ENCODE measurements at regions not wholly inside any gene's neighbourhood (a gene's known extent, or its start where the extent isn't known, plus 50 kb on each side); places are given as distances from the start of the nearest gene placed in this dataset.

DNA sequence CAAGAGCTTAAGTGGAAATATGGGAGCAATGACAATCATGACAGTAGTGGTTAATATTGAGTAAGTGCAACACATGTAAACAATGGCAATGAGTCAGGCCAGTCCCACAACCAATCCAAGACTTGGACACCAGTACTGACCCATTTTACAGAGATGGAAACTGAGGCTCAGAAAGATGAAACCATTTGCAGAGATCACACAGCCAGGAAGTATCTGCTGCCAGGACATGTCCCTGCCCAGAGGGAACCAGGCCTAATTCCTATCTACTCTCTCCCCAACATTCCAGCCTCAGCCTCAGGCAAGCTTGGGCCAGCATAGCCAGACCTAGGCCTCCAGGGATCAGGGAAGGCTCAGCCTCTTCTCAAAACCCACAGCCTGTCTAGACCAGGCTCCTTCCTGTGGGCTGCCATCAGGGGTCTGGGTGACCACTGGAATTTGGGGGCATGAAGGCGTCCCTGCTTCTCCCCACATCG is 395.1 kb downstream of the MN1 start:
- DNase-seq, result no peak

DNA sequence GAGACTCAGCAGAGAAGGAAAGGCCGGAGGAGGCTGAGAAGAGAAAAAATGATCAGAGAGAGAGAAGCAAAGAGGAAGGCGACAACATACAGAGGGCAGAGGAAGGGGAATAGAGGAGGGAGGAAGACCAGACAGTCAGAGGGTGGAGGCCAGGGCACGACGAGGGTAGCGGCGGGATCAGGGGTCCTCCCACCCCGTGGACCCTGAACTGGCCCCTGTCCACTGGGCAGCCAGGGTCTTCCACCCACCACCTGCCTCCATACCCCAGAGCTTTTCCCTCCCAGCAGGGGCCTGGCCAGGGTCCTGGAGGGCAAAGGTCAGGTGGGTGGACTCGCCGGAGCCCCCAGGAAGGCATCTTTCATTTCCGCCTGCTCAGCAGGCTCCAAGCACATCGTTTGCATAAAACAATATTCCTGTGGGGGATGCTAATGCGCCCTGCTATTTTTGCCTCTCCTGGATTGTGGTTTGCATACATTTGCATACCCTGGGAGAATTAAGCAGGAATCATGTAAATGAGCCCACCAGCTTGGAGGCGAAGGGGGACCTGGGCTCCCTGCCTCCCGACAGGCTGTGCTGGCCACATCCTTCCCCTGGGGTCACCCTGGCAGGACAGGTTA is 394.1 kb downstream of the MN1 start:
- no peak for DNase-seq

DNA sequence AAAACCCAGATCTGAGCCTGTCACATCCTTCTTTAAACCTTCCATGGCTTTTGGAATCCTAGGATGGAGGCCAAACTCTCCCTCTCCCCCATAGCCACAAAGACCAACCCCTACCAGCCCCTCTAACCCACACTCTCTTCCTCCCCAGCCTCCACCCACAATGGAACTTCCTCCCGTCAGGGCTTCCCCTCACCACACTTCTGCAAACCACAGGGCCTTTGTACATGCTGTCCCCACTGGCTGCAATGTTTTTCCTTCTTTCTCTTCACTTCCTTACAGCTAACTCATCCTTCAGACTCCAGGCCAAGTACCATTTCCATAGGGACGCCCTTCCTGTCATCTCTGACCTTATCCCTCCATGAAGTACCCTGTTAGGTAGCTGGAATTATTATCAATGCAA is 393.5 kb downstream of the MN1 start:
- no peak for DNase-seq

- DNase-seq, result no peak
These were observed 392.3 kb downstream of the MN1 start for GRCh38 chr22:27409299-27409698.

DNA sequence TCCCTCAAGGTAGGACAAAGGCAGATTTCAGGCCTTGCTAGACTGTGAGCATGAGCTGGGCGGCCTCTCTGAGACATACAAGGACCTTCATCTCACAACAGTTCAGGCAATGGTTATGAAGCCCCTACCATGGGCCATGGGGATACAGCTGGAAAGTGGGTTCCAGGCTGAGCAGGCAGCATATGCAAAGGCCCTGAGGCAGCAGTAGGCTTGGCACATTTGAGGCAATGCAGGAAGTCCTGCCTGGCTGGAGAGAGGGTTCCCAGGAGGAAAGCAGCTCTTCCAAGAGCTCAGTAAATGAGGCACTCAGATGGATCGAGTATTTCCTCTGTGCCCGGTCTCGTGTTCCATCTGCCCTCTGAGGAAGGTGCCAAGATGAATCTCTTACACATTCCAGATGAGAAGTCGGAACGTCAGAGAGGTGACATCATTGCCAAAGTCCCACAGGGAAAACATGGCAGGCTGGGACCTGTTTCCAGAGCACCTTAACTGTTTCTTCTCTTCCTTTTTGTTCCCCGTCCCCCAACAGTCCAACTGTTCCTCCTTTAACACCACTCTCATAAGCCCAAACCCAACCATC is 388.6 kb downstream of the MN1 start:
- no peak for DNase-seq

DNA sequence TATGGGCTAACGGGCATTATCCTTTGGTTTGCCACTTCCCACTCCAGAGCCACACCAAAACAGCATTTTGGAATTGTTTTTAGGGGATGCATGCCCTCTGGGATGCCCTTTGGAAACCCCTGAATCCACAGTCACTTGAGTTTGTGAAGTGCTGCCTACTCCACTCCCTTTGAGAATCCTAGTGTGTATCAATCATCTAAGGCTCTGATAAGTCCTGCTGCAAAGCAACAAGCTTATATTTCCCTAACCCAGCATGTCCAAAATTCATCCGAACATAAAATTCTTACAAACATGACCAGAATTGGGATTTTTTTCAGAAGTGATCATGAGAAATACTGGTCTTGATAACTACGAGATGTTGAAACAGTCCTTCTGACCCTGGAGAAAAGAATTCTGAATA is 387.9 kb downstream of the MN1 start:
- DNase-seq, result no peak

- peak; percentile 56 for DNase-seq
These were observed 384.8 kb downstream of the MN1 start for GRCh38 chr22:27416511-27417420.

GRCh38 chr22:27417421-27417814 is 384.1 kb downstream of the MN1 start:
- no peak for DNase-seq

GRCh38 chr22:27418261-27418660 is 383.3 kb downstream of the MN1 start:
- DNase-seq, result no peak

DNA sequence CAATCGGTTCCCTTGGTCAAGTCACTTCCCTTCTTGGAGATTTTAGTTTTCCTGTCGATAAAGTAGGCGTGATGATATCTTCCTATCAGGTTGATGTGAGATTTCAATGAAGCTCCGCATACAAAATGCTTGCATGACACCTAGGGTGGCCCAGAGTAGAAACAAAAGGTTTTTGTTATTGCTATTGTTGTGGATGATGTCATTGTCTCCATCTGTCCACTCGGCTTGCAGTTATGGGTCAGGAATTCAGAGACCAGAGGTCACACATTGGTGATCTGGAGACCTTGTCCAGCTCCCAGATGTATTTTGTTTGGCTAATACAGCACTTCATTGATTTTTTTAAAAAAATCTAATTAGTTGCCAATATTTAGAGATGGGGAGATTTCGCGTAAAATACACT is 382.1 kb downstream of the MN1 start:
- DNase-seq, result no peak

DNA sequence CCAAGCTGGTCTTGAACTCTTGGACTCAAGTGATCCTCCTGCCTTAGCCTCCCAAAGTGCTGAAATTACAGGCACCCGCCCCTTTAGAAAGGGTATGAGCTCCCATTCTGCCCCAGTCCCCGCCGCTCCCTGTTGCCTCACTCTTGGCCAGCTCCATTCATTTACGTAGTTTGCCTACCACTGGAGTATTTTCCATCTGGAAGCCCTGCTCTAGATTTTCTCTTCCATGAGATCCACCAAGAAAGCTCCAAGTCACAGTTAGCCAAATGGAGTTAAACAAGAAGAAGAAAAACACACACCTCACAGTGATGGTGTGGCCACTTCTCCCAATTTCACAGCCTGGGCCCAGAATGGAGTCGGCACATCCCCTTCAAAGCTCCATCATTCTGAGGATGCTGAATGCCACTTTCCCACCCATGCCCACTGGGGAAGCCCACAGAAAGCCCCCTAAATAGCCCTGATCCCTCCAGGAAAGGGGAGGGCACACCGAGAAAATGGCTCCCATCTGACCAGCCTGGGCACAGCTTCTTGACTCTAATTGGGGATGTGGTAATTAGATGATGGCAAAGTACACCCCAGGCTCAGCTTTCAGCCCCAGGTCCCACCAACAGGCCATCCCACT is 381.2 kb downstream of the MN1 start:
- peak; percentile 44 for DNase-seq

DNA sequence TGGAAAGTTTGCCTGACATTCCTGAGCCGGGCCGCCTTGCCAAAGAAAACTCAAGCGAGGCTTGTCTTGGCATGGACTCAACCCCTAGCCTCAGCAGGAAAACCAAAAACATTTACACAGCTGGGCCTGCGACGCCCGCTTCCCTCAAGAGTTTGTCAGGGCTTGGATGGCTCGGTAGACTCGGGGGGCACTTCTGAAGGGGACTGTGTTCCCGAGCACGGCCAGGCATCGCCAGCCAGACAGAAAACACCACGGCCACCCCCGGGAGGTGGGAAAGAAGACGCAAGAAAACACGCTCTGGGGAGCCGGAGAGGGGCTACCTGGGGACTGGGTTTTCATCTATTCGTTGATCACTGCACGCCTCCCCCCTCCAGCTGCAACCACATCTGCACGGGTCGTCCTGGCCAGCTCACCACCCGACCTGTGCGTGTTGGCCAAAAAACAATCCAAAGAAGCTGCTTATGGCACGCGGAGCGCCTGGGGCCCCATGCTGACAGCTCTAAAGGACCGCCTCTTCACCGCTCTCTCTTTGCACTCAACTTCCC is 380.7 kb downstream of the MN1 start:
- DNase-seq, result peak; percentile 95

DNA sequence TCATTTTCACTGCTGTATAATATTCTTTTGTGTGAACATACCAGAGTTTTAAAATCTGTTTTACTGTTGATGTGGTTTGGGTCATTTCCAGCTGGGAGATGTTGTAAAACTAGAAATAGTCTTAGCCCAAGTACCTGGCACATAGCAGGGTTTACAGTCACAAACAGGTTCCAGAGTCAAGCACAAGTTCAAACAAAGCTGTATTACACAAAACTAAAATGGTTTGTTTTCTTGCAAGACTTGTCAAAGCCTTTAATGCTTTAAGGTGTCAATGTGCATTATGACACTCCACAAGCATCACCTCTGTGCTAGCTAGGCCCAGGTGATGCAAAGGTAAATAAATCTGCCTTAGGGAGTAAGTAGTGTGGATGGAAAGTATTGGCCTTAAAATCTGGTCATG is 379.1 kb downstream of the MN1 start:
- no peak for DNase-seq

DNA sequence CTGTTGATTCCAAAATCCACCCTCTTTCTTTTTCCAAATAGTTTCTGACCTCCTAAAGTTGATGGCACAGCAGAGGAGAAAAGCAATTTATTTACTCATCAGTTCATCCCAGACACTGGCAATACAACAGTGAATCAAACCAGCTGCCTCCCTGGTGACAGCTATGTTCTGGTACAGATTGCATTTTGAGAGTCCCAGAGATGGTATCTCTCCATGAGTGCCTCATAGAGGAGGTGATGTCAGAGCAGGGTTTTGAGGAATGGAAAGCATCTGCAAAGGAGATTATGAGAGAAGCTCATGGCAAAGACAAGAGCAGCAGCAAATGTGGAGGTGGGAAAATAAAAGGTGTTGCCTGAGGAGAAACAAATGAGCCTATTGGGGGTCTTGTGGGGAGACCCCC is 377.2 kb downstream of the MN1 start:
- DNase-seq, result no peak

- no peak for DNase-seq
These were observed 372.1 kb downstream of the MN1 start for GRCh38 chr22:27429476-27429875.

- DNase-seq, result no peak
These were observed 370.5 kb downstream of the MN1 start for GRCh38 chr22:27431081-27431480.

- no peak for DNase-seq
These were observed 369.7 kb downstream of the MN1 start for GRCh38 chr22:27431896-27432295.

- no peak for DNase-seq
These were observed 368.5 kb downstream of the MN1 start for GRCh38 chr22:27433099-27433498.

GRCh38 chr22:27433585-27434190 is 367.9 kb downstream of the MN1 start:
- DNase-seq, result no peak

DNA sequence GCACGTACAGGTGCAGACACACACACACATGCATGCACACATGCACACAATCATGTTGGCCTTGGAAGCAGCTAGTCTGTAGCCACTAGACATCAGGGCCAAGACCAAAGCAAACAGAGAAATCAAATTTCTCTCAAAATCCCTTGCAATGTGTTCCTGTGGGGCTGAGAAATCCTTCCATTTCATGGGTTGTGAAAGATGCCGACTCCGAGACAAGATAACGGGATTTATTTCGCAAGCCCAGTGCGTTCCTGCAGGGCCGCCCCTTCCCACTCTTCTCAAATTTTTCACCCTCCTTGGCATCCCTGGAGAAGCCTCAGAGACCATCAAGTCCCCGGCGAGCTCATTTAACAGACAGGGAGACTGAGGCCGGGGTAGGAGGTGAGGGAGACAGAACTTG is 366.7 kb downstream of the MN1 start:
- no peak for DNase-seq

GRCh38 chr22:27435844-27436576 is 365.5 kb downstream of the MN1 start:
- DNase-seq, result peak; percentile 93

- DNase-seq, result no peak
These were observed 365.0 kb downstream of the MN1 start for GRCh38 chr22:27436591-27436990.

Data from right hindlimb (tissue), 1 donor.